ENCODE measurements at regions not wholly inside any gene's neighbourhood (a gene's known extent, or its start where the extent isn't known, plus 50 kb on each side); places are given as distances from the start of the nearest gene placed in this dataset.

DNA sequence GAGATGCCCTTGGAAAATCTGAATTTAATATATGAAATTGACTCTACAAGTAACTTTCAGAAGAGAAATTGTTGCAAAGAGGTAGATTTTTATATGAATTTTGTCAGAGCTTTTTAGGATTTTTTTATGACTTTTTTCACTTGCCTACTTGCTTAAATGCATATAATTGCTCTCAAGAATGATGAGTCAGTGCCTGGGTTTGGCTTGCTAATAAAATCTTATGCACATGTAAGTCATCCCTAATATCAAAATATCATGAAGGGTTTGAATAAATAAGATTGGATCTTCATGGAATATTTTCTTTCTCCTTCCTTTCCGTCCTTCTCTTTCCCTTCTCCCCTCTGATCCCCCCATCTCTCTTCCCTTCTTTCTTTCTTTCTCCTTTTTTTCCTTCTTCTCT is 354.1 kb downstream of the TXNL1 start:
- TF ChIP-seq, protein P1, sequence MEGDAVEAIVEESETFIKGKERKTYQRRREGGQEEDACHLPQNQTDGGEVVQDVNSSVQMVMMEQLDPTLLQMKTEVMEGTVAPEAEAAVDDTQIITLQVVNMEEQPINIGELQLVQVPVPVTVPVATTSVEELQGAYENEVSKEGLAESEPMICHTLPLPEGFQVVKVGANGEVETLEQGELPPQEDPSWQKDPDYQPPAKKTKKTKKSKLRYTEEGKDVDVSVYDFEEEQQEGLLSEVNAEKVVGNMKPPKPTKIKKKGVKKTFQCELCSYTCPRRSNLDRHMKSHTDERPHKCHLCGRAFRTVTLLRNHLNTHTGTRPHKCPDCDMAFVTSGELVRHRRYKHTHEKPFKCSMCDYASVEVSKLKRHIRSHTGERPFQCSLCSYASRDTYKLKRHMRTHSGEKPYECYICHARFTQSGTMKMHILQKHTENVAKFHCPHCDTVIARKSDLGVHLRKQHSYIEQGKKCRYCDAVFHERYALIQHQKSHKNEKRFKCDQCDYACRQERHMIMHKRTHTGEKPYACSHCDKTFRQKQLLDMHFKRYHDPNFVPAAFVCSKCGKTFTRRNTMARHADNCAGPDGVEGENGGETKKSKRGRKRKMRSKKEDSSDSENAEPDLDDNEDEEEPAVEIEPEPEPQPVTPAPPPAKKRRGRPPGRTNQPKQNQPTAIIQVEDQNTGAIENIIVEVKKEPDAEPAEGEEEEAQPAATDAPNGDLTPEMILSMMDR (IDR thresholded peaks at IDR 0.05; ENCODE audit: low read depth, low read length, poor library complexity, severe bottlenecking) = no peak
- no peak for TF ChIP-seq EZH2phosphoT487 (IDR thresholded peaks at IDR 0.05; ENCODE audit: borderline replicate concordance, low read length)
